ENCODE measurements at regions not wholly inside any gene's neighbourhood (a gene's known extent, or its start where the extent isn't known, plus 50 kb on each side); places are given as distances from the start of the nearest gene placed in this dataset.

DNA sequence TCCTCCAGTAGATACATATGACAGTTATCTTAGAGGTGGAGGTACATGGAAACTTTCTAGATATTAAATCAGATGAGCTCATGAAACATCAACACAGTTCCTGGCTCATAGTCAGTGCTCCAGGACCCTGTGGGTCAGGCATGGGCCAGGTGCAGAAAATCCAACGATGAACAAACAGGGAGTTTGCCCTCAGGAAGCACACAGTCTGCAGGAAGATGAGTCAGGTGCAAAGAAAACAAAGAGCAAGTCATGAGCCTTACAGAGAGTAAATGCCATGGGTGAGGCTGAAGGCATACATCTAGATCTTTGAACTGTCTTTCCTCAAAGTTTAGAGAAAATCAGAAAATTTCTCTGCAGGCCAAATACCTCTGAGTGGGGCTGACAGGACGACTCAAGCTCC is 184.2 kb upstream of the TPM1 start:
- CTCF ChIA-PET, result no interaction called here
- no peak for DNase-seq (ENCODE audit: low spot score)
- H3K36me3 ChIP-seq (ENCODE audit: insufficient read depth, low read length, poor library complexity, severe bottlenecking), result no peaks in the 10 kb centered on the region
- H3K27ac ChIP-seq (ENCODE audit: low read depth, low read length, poor library complexity, severe bottlenecking), result no peak overlapping the region
- H3K4me3 ChIP-seq (ENCODE audit: low read depth, low read length, poor library complexity, severe bottlenecking), result no peak overlapping the region
- POLR2A ChIA-PET (ENCODE audit: low non-redundant PET), result interaction anchor here (0.6 to 0.9 kb wide), 2 partner anchors 10 to 254 kb away, joined by 3 to 6 read pairs; no protein-coding TSS in a partner anchor
- H3K4me1 ChIP-seq (ENCODE audit: insufficient read depth, low read length, poor library complexity, severe bottlenecking), result no peaks in the 10 kb centered on the region
- H3K9me3 ChIP-seq (ENCODE audit: low read depth, low read length, poor library complexity, severe bottlenecking), result no peaks in the 10 kb centered on the region
- no peaks in the 10 kb centered on the region for H3K27me3 ChIP-seq (replicated peaks; ENCODE audit: insufficient read depth, low read depth, low read length, poor library complexity)
- intact Hi-C loops (cut with micrococcal nuclease; ENCODE audit: unreplicated experiment), result no loop called here
- TF ChIP-seq EZH2 (IDR thresholded peaks at IDR 0.05; ENCODE audit: borderline replicate concordance, low read depth, low read length, poor library complexity, severe bottlenecking), result no peak
- TF ChIP-seq, protein P1, sequence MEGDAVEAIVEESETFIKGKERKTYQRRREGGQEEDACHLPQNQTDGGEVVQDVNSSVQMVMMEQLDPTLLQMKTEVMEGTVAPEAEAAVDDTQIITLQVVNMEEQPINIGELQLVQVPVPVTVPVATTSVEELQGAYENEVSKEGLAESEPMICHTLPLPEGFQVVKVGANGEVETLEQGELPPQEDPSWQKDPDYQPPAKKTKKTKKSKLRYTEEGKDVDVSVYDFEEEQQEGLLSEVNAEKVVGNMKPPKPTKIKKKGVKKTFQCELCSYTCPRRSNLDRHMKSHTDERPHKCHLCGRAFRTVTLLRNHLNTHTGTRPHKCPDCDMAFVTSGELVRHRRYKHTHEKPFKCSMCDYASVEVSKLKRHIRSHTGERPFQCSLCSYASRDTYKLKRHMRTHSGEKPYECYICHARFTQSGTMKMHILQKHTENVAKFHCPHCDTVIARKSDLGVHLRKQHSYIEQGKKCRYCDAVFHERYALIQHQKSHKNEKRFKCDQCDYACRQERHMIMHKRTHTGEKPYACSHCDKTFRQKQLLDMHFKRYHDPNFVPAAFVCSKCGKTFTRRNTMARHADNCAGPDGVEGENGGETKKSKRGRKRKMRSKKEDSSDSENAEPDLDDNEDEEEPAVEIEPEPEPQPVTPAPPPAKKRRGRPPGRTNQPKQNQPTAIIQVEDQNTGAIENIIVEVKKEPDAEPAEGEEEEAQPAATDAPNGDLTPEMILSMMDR (conservative IDR thresholded peaks at IDR 0.05; ENCODE audit: low read depth, low read length), result no peak
- no TSS peak for BruUV-seq (replicated peaks)

DNA sequence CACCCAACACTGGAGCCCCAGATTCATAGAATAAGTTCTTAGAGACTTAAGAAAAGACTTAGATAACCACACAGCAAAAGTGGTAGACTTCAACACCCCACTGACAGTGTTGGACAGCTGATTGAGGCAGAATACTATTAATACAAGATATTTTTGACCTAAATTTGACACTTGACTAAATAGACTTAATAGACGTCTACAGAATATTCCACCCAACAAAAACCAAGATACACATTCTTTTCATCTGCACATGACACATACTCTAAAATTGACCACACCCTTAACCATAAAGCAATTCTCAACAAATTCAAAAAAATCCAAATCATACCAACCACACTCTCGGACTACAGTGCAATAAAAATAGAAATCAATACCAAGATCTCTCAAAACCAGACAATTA is 179.8 kb upstream of the TPM1 start:
- BruUV-seq (replicated peaks), result no TSS peak
- CTCF ChIA-PET, result no interaction called here
- intact Hi-C loops (cut with micrococcal nuclease; ENCODE audit: unreplicated experiment), result no loop called here

DNA sequence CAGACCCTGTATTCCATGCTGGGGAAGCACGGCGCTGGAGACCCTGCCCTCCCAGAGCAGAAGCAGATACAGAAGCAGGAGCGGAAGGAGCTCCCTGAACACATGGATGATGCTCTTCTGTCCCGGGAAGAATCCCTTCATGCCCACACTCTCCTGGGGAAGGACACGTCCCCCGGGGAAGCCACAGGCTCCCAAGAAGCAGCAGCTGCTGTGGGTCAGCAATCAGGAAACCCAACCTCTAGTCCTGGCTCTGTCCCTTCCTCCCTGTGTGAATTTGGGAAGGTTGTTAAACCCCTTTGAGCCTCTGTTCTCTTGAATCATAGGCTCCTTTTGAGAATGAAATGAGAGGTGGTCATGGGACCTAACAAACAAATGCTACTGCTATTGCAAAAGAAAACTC is 176.2 kb upstream of the TPM1 start:
- TF ChIP-seq, protein P1 (conservative IDR thresholded peaks at IDR 0.05; ENCODE audit: low read depth, low read length), result no peak
- TF ChIP-seq EZH2 (IDR thresholded peaks at IDR 0.05; ENCODE audit: borderline replicate concordance, low read depth, low read length, poor library complexity, severe bottlenecking), result no peak
- intact Hi-C loops (cut with micrococcal nuclease; ENCODE audit: unreplicated experiment), result no loop called here

More for the DNA sequence above, 179.8 kb upstream of the TPM1 start:
- DNase-seq (ENCODE audit: low spot score), result no peak
- H3K36me3 ChIP-seq (ENCODE audit: insufficient read depth, low read length, poor library complexity, severe bottlenecking), result no peaks in the 10 kb centered on the region
- H3K4me1 ChIP-seq (ENCODE audit: insufficient read depth, low read length, poor library complexity, severe bottlenecking), result no peaks in the 10 kb centered on the region
- H3K27ac ChIP-seq (ENCODE audit: low read depth, low read length, poor library complexity, severe bottlenecking), result no peak overlapping the region
- POLR2A ChIA-PET (ENCODE audit: low non-redundant PET), result no interaction called here
- H3K27me3 ChIP-seq (replicated peaks; ENCODE audit: insufficient read depth, low read depth, low read length, poor library complexity), result no peaks in the 10 kb centered on the region
- no peak overlapping the region for H3K4me3 ChIP-seq (ENCODE audit: low read depth, low read length, poor library complexity, severe bottlenecking)
- H3K9me3 ChIP-seq (ENCODE audit: low read depth, low read length, poor library complexity, severe bottlenecking), result no peaks in the 10 kb centered on the region
- TF ChIP-seq EZH2 (IDR thresholded peaks at IDR 0.05; ENCODE audit: borderline replicate concordance, low read depth, low read length, poor library complexity, severe bottlenecking), result no peak
- TF ChIP-seq, protein P1 (conservative IDR thresholded peaks at IDR 0.05; ENCODE audit: low read depth, low read length), result no peak

More for the DNA sequence above, 176.2 kb upstream of the TPM1 start:
- DNase-seq (ENCODE audit: low spot score), result no peak
- no peak overlapping the region for H3K4me3 ChIP-seq (ENCODE audit: low read depth, low read length, poor library complexity, severe bottlenecking)
- BruUV-seq (replicated peaks), result no TSS peak
- ChIA-PET CTCF (interaction anchor here (0.6 kb wide), 1 partner anchor 503 kb away, joined by 8 read pairs; no protein-coding TSS in a partner anchor), POLR2A (ENCODE audit: low non-redundant PET) (no interaction called here)
- no peaks in the 10 kb centered on the region for H3K27me3 ChIP-seq (replicated peaks; ENCODE audit: insufficient read depth, low read depth, low read length, poor library complexity)
- no peaks in the 10 kb centered on the region for H3K9me3 ChIP-seq (ENCODE audit: low read depth, low read length, poor library complexity, severe bottlenecking)
- no peaks in the 10 kb centered on the region for H3K4me1 ChIP-seq (ENCODE audit: insufficient read depth, low read length, poor library complexity, severe bottlenecking)
- no peaks in the 10 kb centered on the region for H3K36me3 ChIP-seq (ENCODE audit: insufficient read depth, low read length, poor library complexity, severe bottlenecking)
- H3K27ac ChIP-seq (ENCODE audit: low read depth, low read length, poor library complexity, severe bottlenecking), result no peak overlapping the region

Data from A673 (cell line).